ENCODE measurements at regions not wholly inside any gene's neighbourhood (a gene's known extent, or its start where the extent isn't known, plus 50 kb on each side); places are given as distances from the start of the nearest gene placed in this dataset.

GRCh38 chr6:77979204-77979603 lies 326.4 kb downstream of the MEI4 start:
- Histone ChIP-seq H3K9me3 (replicated peaks) (peaks cover 54% of the 10 kb centered on the region), H3K4me1 (no peaks in the 10 kb centered on the region), H3K4me3 (no peak overlapping the region), H3K27ac (replicated peaks) (no peak overlapping the region), H3K27me3 (ENCODE audit: low read depth) (no peaks in the 10 kb centered on the region), H3K36me3 (no peaks in the 10 kb centered on the region)
- DNase-seq: no peak
- intact Hi-C loops (cut with micrococcal nuclease): no loop called here
- TF ChIP-seq, protein P1, sequence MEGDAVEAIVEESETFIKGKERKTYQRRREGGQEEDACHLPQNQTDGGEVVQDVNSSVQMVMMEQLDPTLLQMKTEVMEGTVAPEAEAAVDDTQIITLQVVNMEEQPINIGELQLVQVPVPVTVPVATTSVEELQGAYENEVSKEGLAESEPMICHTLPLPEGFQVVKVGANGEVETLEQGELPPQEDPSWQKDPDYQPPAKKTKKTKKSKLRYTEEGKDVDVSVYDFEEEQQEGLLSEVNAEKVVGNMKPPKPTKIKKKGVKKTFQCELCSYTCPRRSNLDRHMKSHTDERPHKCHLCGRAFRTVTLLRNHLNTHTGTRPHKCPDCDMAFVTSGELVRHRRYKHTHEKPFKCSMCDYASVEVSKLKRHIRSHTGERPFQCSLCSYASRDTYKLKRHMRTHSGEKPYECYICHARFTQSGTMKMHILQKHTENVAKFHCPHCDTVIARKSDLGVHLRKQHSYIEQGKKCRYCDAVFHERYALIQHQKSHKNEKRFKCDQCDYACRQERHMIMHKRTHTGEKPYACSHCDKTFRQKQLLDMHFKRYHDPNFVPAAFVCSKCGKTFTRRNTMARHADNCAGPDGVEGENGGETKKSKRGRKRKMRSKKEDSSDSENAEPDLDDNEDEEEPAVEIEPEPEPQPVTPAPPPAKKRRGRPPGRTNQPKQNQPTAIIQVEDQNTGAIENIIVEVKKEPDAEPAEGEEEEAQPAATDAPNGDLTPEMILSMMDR (IDR thresholded peaks at IDR 0.05; ENCODE audit: borderline replicate concordance): no peak

GRCh38 chr6:77986380-77987034 lies 333.7 kb downstream of the MEI4 start:
- Histone ChIP-seq H3K4me1 (no peaks in the 10 kb centered on the region), H3K4me3 (no peak overlapping the region), H3K27me3 (ENCODE audit: low read depth) (no peaks in the 10 kb centered on the region), H3K9me3 (replicated peaks) (peaks cover 51% of the 10 kb centered on the region), H3K36me3 (no peaks in the 10 kb centered on the region), H3K27ac (replicated peaks) (no peak overlapping the region)
- TF ChIP-seq, protein P1 (IDR thresholded peaks at IDR 0.05; ENCODE audit: borderline replicate concordance): no peak
- no peak for DNase-seq
- intact Hi-C loops (cut with micrococcal nuclease): no loop called here

GRCh38 chr6:77987035-77987384 lies 334.2 kb downstream of the MEI4 start:
- no peak overlapping the region for H3K27ac ChIP-seq (replicated peaks)
- DNase-seq: no peak
- H3K27me3 ChIP-seq (ENCODE audit: low read depth): no peaks in the 10 kb centered on the region
- intact Hi-C loops (cut with micrococcal nuclease): no loop called here
- H3K4me1 ChIP-seq: no peaks in the 10 kb centered on the region
- H3K36me3 ChIP-seq: no peaks in the 10 kb centered on the region
- no peak overlapping the region for H3K4me3 ChIP-seq
- peaks cover 48% of the 10 kb centered on the region for H3K9me3 ChIP-seq (replicated peaks)
- TF ChIP-seq, protein P1 (IDR thresholded peaks at IDR 0.05; ENCODE audit: borderline replicate concordance): no peak

- no peaks in the 10 kb centered on the region for H3K27me3 ChIP-seq (ENCODE audit: low read depth)
- no peaks in the 10 kb centered on the region for H3K4me1 ChIP-seq
- H3K27ac ChIP-seq (replicated peaks): no peak overlapping the region
- TF ChIP-seq, protein P1 (IDR thresholded peaks at IDR 0.05; ENCODE audit: borderline replicate concordance): no peak
- no peak overlapping the region for H3K4me3 ChIP-seq
- intact Hi-C loops (cut with micrococcal nuclease): no loop called here
- H3K36me3 ChIP-seq: no peaks in the 10 kb centered on the region
- peaks cover 32% of the 10 kb centered on the region for H3K9me3 ChIP-seq (replicated peaks)
- no peak for DNase-seq
These were observed 357.3 kb downstream of the MEI4 start for GRCh38 chr6:78010130-78010529.

DNA sequence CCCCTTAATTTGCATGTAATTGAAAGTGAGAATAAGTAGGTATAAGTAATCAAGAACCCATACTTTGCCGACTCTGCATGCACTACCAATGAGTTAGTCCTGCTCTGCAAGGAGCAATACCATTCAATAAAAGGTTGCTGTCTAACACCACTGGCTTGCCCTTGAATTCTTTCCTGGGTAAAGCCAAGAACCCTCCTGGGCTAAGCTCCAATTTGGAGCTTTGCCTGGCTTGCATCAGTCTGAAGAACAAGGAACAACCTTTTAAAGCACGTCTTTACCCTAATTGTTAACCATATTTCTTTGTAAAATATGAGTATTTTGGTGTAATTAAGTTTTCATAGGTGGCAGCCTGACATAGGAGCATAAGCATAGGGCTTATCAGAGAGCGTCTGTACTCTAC lies 367.7 kb downstream of the MEI4 start:
- H3K4me3 ChIP-seq: no peak overlapping the region

More for the DNA sequence above, 367.7 kb downstream of the MEI4 start:
- H3K36me3 ChIP-seq: no peaks in the 10 kb centered on the region
- intact Hi-C loops (cut with micrococcal nuclease): no loop called here
- H3K27ac ChIP-seq (replicated peaks): no peak overlapping the region
- H3K27me3 ChIP-seq (ENCODE audit: low read depth): no peaks in the 10 kb centered on the region
- TF ChIP-seq, protein P1 (IDR thresholded peaks at IDR 0.05; ENCODE audit: borderline replicate concordance): no peak
- DNase-seq: no peak
- no peaks in the 10 kb centered on the region for H3K4me1 ChIP-seq
- H3K9me3 ChIP-seq (replicated peaks): peaks cover 6% of the 10 kb centered on the region

All from left ventricle myocardium inferior (tissue), 1 donor.